ENCODE measurements at regions not wholly inside any gene's neighbourhood (a gene's known extent, or its start where the extent isn't known, plus 50 kb on each side); places are given as distances from the start of the nearest gene placed in this dataset.

GRCh38 chr6:131408811-131409210 lies 164.2 kb upstream of the ARG1 start:
- H3K4me3 ChIP-seq (ENCODE audit: low read depth, low read length), result no peak overlapping the region
- TF ChIP-seq, protein P1, sequence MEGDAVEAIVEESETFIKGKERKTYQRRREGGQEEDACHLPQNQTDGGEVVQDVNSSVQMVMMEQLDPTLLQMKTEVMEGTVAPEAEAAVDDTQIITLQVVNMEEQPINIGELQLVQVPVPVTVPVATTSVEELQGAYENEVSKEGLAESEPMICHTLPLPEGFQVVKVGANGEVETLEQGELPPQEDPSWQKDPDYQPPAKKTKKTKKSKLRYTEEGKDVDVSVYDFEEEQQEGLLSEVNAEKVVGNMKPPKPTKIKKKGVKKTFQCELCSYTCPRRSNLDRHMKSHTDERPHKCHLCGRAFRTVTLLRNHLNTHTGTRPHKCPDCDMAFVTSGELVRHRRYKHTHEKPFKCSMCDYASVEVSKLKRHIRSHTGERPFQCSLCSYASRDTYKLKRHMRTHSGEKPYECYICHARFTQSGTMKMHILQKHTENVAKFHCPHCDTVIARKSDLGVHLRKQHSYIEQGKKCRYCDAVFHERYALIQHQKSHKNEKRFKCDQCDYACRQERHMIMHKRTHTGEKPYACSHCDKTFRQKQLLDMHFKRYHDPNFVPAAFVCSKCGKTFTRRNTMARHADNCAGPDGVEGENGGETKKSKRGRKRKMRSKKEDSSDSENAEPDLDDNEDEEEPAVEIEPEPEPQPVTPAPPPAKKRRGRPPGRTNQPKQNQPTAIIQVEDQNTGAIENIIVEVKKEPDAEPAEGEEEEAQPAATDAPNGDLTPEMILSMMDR (IDR thresholded peaks at IDR 0.05; ENCODE audit: low read depth, low read length, missing control alignments), result no peak
- DNase-seq (ENCODE audit: low read depth), result no peak

DNA sequence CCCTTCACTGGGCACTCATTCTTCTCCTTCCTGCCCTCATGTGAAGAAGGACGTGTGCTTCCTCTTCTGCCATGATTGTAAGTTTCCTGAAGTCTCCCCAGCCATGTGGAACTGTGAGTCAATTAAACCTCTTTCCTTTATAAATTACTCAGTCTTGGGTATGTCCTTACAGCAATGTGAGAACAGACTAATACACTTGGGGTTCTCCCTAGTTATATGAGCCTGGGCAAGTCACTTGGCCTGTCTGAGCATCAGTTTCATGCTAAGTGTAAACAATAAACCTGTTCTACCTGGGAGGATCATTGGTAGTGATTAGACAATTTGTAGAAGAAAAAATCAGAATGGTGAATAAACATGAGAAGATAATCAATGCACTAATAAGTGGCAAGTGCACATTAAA lies 162.2 kb upstream of the ARG1 start:
- no peak for DNase-seq (ENCODE audit: low read depth)
- TF ChIP-seq, protein P1 (IDR thresholded peaks at IDR 0.05; ENCODE audit: low read depth, low read length, missing control alignments), result no peak
- H3K4me3 ChIP-seq (ENCODE audit: low read depth, low read length), result no peak overlapping the region

DNA sequence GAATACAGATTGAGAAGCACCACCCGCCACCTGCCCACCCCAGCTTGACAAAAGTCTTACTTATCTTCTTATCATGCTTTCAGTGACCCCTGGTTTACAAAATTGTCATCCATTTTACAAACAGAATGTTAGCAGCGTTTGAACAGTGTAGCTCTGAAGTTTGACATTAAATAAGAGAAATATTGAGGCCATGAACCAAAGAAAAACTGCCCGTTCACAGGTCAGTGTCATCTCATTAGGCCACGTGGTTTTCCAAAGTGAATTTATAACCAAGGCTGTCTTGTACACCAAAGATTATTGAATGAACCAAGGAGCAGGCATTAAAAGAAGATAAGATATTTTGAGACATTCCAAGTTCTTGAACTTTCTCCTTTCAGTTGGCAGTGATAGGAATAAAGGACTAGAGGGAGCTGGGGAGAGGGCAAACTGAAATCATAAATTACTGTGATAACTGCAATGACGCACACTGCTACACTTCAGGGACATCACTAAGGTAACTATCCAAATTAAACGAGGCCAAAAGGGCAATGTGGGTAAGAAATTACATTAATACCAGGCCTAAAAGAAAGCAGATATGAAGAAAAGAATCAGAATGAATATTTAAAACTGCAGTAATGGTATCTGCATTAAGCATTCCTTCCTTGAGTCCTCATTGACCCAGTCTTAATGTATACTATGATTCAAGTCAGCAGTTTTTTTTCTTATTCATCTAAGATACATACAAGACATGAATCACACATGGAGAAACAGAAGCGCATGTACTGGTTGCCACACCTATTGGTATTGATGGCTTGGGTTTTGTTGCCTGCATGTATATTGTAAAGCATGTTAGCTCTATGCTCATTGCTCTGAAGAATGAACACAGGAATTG lies 159.8 kb upstream of the ARG1 start:
- no peak for DNase-seq (ENCODE audit: low read depth)
- TF ChIP-seq, protein P1 (IDR thresholded peaks at IDR 0.05; ENCODE audit: low read depth, low read length, missing control alignments), result no peak
- no peak overlapping the region for H3K4me3 ChIP-seq (ENCODE audit: low read depth, low read length)

- TF ChIP-seq, protein P1 (IDR thresholded peaks at IDR 0.05; ENCODE audit: low read depth, low read length, missing control alignments), result no peak
- H3K4me3 ChIP-seq (ENCODE audit: low read depth, low read length), result no peak overlapping the region
- DNase-seq (ENCODE audit: low read depth), result no peak
Measured at GRCh38 chr6:131413831-131414191, 159.2 kb upstream of the ARG1 start.

- TF ChIP-seq, protein P1 (IDR thresholded peaks at IDR 0.05; ENCODE audit: low read depth, low read length, missing control alignments), result no peak
Measured at GRCh38 chr6:131414956-131415355, 158.1 kb upstream of the ARG1 start.

GRCh38 chr6:131418441-131418840 lies 154.6 kb upstream of the ARG1 start:
- DNase-seq (ENCODE audit: low read depth), result no peak
- H3K4me3 ChIP-seq (ENCODE audit: low read depth, low read length), result no peak overlapping the region
- TF ChIP-seq, protein P1 (IDR thresholded peaks at IDR 0.05; ENCODE audit: low read depth, low read length, missing control alignments), result no peak

More at GRCh38 chr6:131414956-131415355, 158.1 kb upstream of the ARG1 start:
- H3K4me3 ChIP-seq (ENCODE audit: low read depth, low read length), result no peak overlapping the region
- DNase-seq (ENCODE audit: low read depth), result no peak

DNA sequence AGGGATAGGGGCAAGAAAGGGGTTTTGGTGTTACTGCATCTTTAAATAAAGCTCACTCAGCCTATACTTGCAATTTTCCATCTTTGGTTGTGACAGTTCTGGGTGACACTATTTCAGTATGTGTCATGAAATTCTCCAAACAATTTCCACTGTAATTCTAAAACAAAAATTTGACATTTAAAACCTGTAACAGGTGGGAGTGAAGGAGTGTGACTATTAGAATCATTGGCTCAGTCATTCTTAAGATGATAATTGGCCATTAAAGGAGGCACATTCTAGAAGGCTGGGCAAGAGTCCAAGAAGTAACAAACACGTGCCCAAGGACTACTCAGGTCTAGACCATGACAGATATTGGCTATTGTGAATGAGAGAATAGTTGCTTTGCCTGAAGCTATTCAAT lies 153.3 kb upstream of the ARG1 start:
- H3K4me3 ChIP-seq (ENCODE audit: low read depth, low read length), result no peak overlapping the region
- TF ChIP-seq, protein P1 (IDR thresholded peaks at IDR 0.05; ENCODE audit: low read depth, low read length, missing control alignments), result no peak
- no peak for DNase-seq (ENCODE audit: low read depth)
